ENCODE measurements at regions not wholly inside any gene's neighbourhood (a gene's known extent, or its start where the extent isn't known, plus 50 kb on each side); places are given as distances from the start of the nearest gene placed in this dataset.

- TF ChIP-seq, protein P1, sequence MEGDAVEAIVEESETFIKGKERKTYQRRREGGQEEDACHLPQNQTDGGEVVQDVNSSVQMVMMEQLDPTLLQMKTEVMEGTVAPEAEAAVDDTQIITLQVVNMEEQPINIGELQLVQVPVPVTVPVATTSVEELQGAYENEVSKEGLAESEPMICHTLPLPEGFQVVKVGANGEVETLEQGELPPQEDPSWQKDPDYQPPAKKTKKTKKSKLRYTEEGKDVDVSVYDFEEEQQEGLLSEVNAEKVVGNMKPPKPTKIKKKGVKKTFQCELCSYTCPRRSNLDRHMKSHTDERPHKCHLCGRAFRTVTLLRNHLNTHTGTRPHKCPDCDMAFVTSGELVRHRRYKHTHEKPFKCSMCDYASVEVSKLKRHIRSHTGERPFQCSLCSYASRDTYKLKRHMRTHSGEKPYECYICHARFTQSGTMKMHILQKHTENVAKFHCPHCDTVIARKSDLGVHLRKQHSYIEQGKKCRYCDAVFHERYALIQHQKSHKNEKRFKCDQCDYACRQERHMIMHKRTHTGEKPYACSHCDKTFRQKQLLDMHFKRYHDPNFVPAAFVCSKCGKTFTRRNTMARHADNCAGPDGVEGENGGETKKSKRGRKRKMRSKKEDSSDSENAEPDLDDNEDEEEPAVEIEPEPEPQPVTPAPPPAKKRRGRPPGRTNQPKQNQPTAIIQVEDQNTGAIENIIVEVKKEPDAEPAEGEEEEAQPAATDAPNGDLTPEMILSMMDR (conservative IDR thresholded peaks at IDR 0.05 in 1 of 2, IDR thresholded peaks at IDR 0.05 in 1 of 2; ENCODE audit: low read depth in 1 of 2, low read length in 2 of 2): no peak
- TF ChIP-seq EZH2 (IDR thresholded peaks at IDR 0.05; ENCODE audit: low read length, missing control alignments): no peak
Observed at GRCh38 chr9:101860920-101861319, 122.5 kb upstream of the GRIN3A start.

Measured in fibroblast of lung (primary cell).